ES-I3 (cell line): ENCODE measurements at regions not wholly inside any gene's neighbourhood (a gene's known extent, or its start where the extent isn't known, plus 50 kb on each side); places are given as distances from the start of the nearest gene placed in this dataset.

Source experiments
- H3K36me3 ChIP-seq: 2 replicates; pipeline ENCODE4 v1.6.1; 2013; ENCODE audit warnings: mild to moderate bottlenecking, low read length, control low read depth, moderate library complexity; ENCODE audit not compliant: insufficient read depth
- H3K4me1 ChIP-seq: 2 replicates; pipeline ENCODE4 v1.6.1; 2013; ENCODE audit warnings: mild to moderate bottlenecking, control low read depth, low read length; ENCODE audit not compliant: insufficient read depth
- H3K9ac ChIP-seq: 2 replicates; pipeline ENCODE4 v1.6.1; 2013; ENCODE audit warnings: low read depth, mild to moderate bottlenecking, low read length, moderate library complexity
- H3K9me3 ChIP-seq: 2 replicates; pipeline ENCODE4 v1.6.1; 2013; ENCODE audit warnings: mild to moderate bottlenecking, low read length, moderate library complexity; ENCODE audit not compliant: control insufficient read depth, insufficient read depth

GRCh38 chr1:29548091-29548490, 311.8 kb downstream of the PTPRU start:
- Histone ChIP-seq H3K4me1 (no peaks in the 10 kb centered on the region), H3K36me3 (no peaks in the 10 kb centered on the region), H3K9ac (no peak overlapping the region), H3K9me3 (no peaks in the 10 kb centered on the region)

DNA sequence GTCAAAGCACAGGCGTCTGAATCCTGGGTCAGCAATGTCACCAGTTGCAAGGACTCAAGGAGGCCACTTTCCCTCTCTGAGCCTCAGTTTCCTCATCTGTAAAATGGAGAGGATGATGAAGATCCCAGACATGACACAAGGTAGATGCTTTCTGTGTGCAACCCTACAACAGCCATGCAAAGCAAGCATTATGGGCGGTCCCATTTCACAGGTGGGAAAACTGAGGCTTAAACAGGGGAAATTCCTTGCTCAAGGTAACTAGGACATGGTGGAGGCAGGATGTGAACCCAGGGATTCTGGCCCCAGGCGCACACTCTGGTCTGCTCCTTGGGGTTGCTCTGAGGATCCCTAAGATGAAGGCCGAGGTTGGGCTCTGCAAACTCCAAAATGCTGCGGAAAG, 311.0 kb downstream of the PTPRU start:
- no peaks in the 10 kb centered on the region for H3K36me3 ChIP-seq
- H3K4me1 ChIP-seq, result no peaks in the 10 kb centered on the region
- no peak overlapping the region for H3K9ac ChIP-seq
- no peaks in the 10 kb centered on the region for H3K9me3 ChIP-seq

DNA sequence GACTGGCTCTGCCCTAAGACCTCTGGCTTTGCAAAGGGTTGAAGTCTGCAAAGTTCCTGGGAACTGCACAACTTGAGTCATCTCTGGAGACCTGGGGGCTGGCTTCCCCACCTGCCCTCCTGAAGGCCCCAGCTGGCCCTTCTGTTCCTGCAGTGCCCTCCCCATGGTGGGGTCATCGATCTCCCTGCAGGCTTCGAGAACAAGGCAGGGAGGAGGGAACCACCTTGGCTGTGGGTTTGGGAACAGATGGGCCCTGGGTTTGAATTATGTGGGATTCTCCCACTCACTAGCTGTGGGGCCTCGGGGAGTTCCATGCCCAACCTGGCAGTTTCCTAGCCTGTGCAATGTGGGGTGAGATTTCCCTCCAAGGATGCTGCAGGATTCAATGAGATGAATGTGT, 310.2 kb downstream of the PTPRU start:
- Histone ChIP-seq H3K9ac (no peak overlapping the region), H3K36me3 (no peaks in the 10 kb centered on the region), H3K4me1 (no peaks in the 10 kb centered on the region), H3K9me3 (no peaks in the 10 kb centered on the region)

DNA sequence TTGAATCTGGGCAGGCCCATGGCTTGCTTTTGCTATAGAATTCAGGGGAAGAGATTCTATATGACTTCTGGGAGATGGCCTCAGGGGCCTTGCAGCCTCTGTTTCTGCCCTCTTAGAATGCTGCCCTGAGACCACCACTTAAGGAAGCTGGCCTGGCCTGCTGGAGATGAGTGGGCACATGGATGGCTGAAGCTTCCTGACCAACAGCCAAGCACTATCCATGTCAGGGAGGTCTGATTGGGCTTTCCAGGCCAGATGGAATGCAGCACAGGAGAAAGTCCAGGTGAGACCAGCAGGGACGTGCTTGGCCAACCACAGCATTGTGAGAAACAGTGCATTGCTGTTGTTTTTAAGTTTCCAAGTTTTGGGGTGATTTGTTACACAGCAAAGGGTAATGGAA, 308.1 kb downstream of the PTPRU start:
- no peak overlapping the region for H3K9ac ChIP-seq
- no peaks in the 10 kb centered on the region for H3K36me3 ChIP-seq
- H3K4me1 ChIP-seq, result no peaks in the 10 kb centered on the region
- no peaks in the 10 kb centered on the region for H3K9me3 ChIP-seq

GRCh38 chr1:29543586-29543985, 307.3 kb downstream of the PTPRU start:
- Histone ChIP-seq H3K36me3 (no peaks in the 10 kb centered on the region), H3K9me3 (no peaks in the 10 kb centered on the region), H3K4me1 (no peaks in the 10 kb centered on the region), H3K9ac (no peak overlapping the region)

DNA sequence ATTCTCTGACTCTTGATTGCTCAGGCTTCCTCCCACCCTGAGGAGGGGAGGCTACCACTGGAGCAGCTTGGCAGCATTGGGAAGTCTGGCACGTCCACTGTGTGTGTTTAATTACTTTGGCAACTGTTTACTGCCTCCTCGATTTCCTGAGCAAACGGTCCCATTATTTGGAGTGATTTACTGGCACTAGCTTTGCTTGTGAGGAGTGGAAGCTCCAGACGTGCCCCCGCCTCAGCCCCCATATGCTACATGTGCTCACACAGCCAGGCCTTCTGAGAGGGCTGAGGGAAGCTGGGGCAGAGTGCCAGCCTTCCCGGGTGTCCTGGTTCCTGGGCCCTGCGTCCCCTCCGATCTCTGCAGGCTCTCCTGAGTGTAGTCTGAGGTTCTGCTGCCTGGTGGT, 306.2 kb downstream of the PTPRU start:
- Histone ChIP-seq H3K36me3 (no peaks in the 10 kb centered on the region), H3K9me3 (no peaks in the 10 kb centered on the region), H3K4me1 (no peaks in the 10 kb centered on the region), H3K9ac (no peak overlapping the region)

GRCh38 chr1:29541631-29542030, 305.3 kb downstream of the PTPRU start:
- Histone ChIP-seq H3K9me3 (no peaks in the 10 kb centered on the region), H3K9ac (no peak overlapping the region), H3K4me1 (no peaks in the 10 kb centered on the region), H3K36me3 (no peaks in the 10 kb centered on the region)

GRCh38 chr1:29540801-29541357, 304.6 kb downstream of the PTPRU start:
- Histone ChIP-seq H3K9ac (no peak overlapping the region), H3K36me3 (no peaks in the 10 kb centered on the region), H3K4me1 (no peaks in the 10 kb centered on the region), H3K9me3 (no peaks in the 10 kb centered on the region)

GRCh38 chr1:29539971-29540370, 303.6 kb downstream of the PTPRU start:
- Histone ChIP-seq H3K9ac (no peak overlapping the region), H3K9me3 (no peaks in the 10 kb centered on the region), H3K4me1 (no peaks in the 10 kb centered on the region), H3K36me3 (no peaks in the 10 kb centered on the region)

- H3K9me3 ChIP-seq, result 0 out of 2 replicates have a peak, but pooled peaks cover 4% of the 10 kb centered on the region
- no peaks in the 10 kb centered on the region for H3K36me3 ChIP-seq
- no peak overlapping the region for H3K9ac ChIP-seq
- no peaks in the 10 kb centered on the region for H3K4me1 ChIP-seq
Observed at GRCh38 chr1:29538586-29538985, 302.3 kb downstream of the PTPRU start.

DNA sequence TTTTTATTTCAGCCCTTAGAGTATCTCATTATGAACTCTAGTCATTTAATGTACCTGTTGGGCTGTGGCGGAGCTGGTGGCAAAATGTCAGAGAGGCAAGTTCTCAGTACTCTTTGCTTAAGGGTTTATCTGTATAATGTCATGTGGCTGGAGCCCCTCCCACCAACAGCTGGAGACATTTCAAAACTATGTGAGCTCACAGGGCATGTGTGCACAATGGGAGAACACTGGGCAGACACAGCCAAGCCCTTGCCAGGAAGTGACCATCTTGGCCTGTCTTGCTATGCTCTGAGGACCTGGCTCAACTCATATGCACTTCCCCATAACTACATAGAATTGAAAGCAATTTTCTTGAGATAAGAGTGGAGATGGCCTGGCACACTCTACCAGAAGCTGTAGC, 296.4 kb downstream of the PTPRU start:
- no peaks in the 10 kb centered on the region for H3K4me1 ChIP-seq
- 0 out of 2 replicates have a peak, but pooled peaks cover 4% of the 10 kb centered on the region for H3K9me3 ChIP-seq
- no peak overlapping the region for H3K9ac ChIP-seq
- no peaks in the 10 kb centered on the region for H3K36me3 ChIP-seq

GRCh38 chr1:29532285-29532684, 296.0 kb downstream of the PTPRU start:
- Histone ChIP-seq H3K4me1 (no peaks in the 10 kb centered on the region), H3K9me3 (0 out of 2 replicates have a peak, but pooled peaks cover 4% of the 10 kb centered on the region), H3K36me3 (no peaks in the 10 kb centered on the region), H3K9ac (no peak overlapping the region)

- Histone ChIP-seq H3K36me3 (no peaks in the 10 kb centered on the region), H3K9ac (no peak overlapping the region), H3K4me1 (no peaks in the 10 kb centered on the region), H3K9me3 (0 out of 2 replicates have a peak, but pooled peaks cover 4% of the 10 kb centered on the region)
Observed at GRCh38 chr1:29531596-29531995, 295.3 kb downstream of the PTPRU start.

GRCh38 chr1:29529677-29530278, 293.5 kb downstream of the PTPRU start:
- no peaks in the 10 kb centered on the region for H3K4me1 ChIP-seq
- no peaks in the 10 kb centered on the region for H3K36me3 ChIP-seq
- H3K9me3 ChIP-seq, result 0 out of 2 replicates have a peak, but pooled peaks cover 4% of the 10 kb centered on the region
- H3K9ac ChIP-seq, result no peak overlapping the region

DNA sequence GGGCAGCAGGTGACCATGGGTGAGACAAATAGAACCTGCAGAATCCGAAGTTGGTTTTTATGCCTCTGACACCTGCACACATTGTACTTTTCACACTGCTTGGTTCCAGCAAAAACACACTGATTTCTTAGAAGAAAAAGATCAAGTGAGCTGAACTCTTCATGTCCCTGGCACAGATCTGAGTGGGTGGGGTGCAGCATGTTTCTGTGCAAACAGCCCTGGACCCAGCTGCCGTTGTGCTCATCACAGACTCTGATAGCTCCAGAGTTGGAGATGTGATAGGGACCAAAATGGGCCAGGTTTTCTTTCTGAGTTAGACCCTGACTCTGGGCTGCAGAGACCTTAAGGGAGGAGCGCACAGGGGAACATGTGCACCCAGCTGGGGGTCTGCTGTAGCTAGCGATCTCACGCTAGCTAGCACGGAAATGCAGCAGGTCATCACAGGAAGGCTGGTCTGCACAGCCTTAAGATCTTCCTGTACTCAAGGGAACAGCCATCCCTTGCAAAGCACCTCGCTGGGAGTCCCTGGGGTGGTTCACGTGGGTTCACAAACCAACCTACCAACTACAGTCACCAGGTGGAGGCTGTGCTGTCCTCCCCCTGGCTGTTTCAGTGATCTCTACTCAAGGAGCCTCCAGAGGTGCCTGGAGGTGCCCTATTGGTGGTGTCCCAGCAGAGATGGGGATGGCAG, 291.1 kb downstream of the PTPRU start:
- H3K9ac ChIP-seq, result no peak overlapping the region
- H3K4me1 ChIP-seq, result peaks cover 5% of the 10 kb centered on the region; the same call in 1 of the 2 replicates
- no peaks in the 10 kb centered on the region for H3K36me3 ChIP-seq
- no peaks in the 10 kb centered on the region for H3K9me3 ChIP-seq
